ENCODE measurements at regions not wholly inside any gene's neighbourhood (a gene's known extent, or its start where the extent isn't known, plus 50 kb on each side); places are given as distances from the start of the nearest gene placed in this dataset.

- Histone ChIP-seq H3K27ac (replicated peaks) (no peak overlapping the region), H3K27me3 (ENCODE audit: insufficient read depth, poor library complexity, severe bottlenecking) (no peaks in the 10 kb centered on the region), H3K4me3 (replicated peaks; ENCODE audit: insufficient read depth, low read length) (no peak overlapping the region)
- no peak for DNase-seq (ENCODE audit: low read depth in 1 of 2, low spot score in 1 of 2)
- TF ChIP-seq POLR2AphosphoS5 (IDR thresholded peaks at IDR 0.05; ENCODE audit: low read depth) (no peak), CTCF (IDR thresholded peaks at IDR 0.05; ENCODE audit: insufficient read depth, low read length) (no peak), REST (IDR thresholded peaks at IDR 0.05; ENCODE audit: insufficient replicate concordance, low read depth) (no peak), GABPA (IDR thresholded peaks at IDR 0.05; ENCODE audit: low read depth) (no peak), SPI1 (IDR thresholded peaks at IDR 0.05; ENCODE audit: borderline replicate concordance, low read depth) (no peak)
Measured at GRCh38 chr2:128486640-128487375, 168.1 kb upstream of the HS6ST1 start.

DNA sequence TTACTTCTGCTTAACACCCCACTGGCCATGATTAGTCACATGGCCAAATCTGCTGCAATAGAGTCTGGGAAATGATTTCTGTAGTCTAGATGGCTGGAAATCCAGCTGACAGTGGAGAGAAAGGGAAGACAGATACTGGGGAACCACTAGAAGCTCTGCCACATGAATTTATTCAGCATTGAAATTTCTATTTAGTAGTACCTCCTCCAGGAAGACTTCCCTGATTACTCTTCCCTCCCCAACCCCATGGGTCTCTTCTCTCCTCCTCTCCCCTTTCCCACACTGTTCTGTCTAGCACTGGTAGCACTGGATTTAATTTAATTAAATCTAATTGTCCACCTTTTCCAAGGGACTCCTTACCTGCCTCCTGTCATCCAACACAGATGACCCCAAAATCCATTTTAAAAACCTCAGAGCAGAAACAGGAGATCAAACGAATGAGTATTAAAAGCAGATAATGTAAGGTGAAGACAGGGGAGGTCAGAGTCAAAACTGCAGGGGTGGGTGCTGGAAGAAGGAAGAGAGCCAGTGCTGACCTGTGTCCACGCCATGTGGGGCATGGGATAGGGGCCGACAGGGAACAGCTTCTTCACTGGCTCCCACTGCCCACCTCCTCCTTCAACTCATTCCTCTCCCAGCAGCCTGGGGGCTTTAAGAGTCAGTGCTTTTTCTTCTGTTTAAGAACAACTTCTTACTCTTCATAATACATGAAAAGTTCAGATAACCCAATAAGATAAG is 169.2 kb upstream of the HS6ST1 start:
- Histone ChIP-seq H3K27me3 (ENCODE audit: insufficient read depth, poor library complexity, severe bottlenecking) (no peaks in the 10 kb centered on the region), H3K27ac (replicated peaks) (no peak overlapping the region), H3K4me3 (replicated peaks; ENCODE audit: insufficient read depth, low read length) (no peak overlapping the region)
- DNase-seq (ENCODE audit: low read depth in 1 of 2, low spot score in 1 of 2), result no peak
- TF ChIP-seq GABPA (IDR thresholded peaks at IDR 0.05; ENCODE audit: low read depth) (no peak), REST (IDR thresholded peaks at IDR 0.05; ENCODE audit: insufficient replicate concordance, low read depth) (no peak), SPI1 (IDR thresholded peaks at IDR 0.05; ENCODE audit: borderline replicate concordance, low read depth) (no peak), POLR2AphosphoS5 (IDR thresholded peaks at IDR 0.05; ENCODE audit: low read depth) (no peak)

DNA sequence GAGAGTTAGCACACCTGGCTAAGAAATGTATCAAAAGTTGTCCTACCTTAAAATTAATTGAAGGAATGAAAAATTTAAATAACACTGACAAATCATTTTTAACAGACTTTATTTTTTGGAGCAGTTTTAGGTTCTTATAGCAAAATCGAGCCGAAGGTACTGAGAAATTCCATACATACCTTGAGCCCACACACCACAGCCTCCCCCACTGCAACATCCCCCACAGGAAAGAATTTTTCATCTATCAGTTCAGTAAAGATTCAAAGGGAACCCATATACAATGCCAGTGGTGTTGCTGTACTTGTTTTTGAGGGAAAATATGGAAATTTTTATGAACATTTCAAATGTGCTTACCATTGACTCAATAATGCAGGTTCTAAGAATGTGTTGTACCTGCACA is 169.8 kb upstream of the HS6ST1 start:
- TF ChIP-seq CTCF (IDR thresholded peaks at IDR 0.05; ENCODE audit: insufficient read depth, low read length) (no peak), POLR2AphosphoS5 (IDR thresholded peaks at IDR 0.05; ENCODE audit: low read depth) (no peak), REST (IDR thresholded peaks at IDR 0.05; ENCODE audit: insufficient replicate concordance, low read depth) (no peak)
- Histone ChIP-seq H3K27ac (replicated peaks) (no peak overlapping the region), H3K27me3 (ENCODE audit: insufficient read depth, poor library complexity, severe bottlenecking) (no peaks in the 10 kb centered on the region), H3K4me3 (replicated peaks; ENCODE audit: insufficient read depth, low read length) (no peak overlapping the region)
- no peak for DNase-seq (ENCODE audit: low read depth in 1 of 2, low spot score in 1 of 2)

Data from HL-60 (cell line).